Trophoblast cell (in vitro differentiated cells and primary cell): ENCODE measurements at regions not wholly inside any gene's neighbourhood (a gene's known extent, or its start where the extent isn't known, plus 50 kb on each side); places are given as distances from the start of the nearest gene placed in this dataset.

ENCODE experiments used
- DNase-seq, 2 donors: peaks; one replicate each; pipeline ENCODE4 v3.0.0-alpha.2; 2016
- H2AFZ ChIP-seq: 2 replicates; pipeline ENCODE4 v1.6.1; 2013; ENCODE audit warnings: low read length, moderate library complexity, mild to moderate bottlenecking; ENCODE audit not compliant: insufficient read depth, poor library complexity
- H2AK5ac ChIP-seq: 2 replicates; pipeline ENCODE4 v1.6.1; 2013; ENCODE audit warnings: mild to moderate bottlenecking, low read length
- H2BK120ac ChIP-seq: 2 replicates; pipeline ENCODE4 v1.6.1; 2013; ENCODE audit warnings: low read length, mild to moderate bottlenecking, moderate library complexity; ENCODE audit not compliant: insufficient read depth, poor library complexity
- H2BK12ac ChIP-seq: 2 replicates; pipeline ENCODE4 v1.6.1; 2013; ENCODE audit warnings: mild to moderate bottlenecking, low read length, moderate library complexity
- H2BK5ac ChIP-seq: 2 replicates; pipeline ENCODE4 v1.6.1; 2013; ENCODE audit warnings: low read length, low read depth, moderate library complexity, mild to moderate bottlenecking; ENCODE audit not compliant: poor library complexity
- H3K14ac ChIP-seq: 2 replicates; pipeline ENCODE4 v1.6.1; 2013; ENCODE audit warnings: mild to moderate bottlenecking, low read length
- H3K18ac ChIP-seq: 2 replicates; pipeline ENCODE4 v1.6.1; 2013; ENCODE audit warnings: mild to moderate bottlenecking, low read length
- H3K23ac ChIP-seq: 2 replicates; pipeline ENCODE4 v1.6.1; 2013; ENCODE audit warnings: low read length
- H3K27ac ChIP-seq: 2 replicates; pipeline ENCODE4 v1.5.1; 2013; ENCODE audit warnings: low read depth, mild to moderate bottlenecking, inconsistent platforms, low read length, moderate library complexity
- H3K27me3 ChIP-seq: 2 replicates; pipeline ENCODE4 v1.6.1; 2013; ENCODE audit warnings: inconsistent platforms, mild to moderate bottlenecking, low read length, moderate library complexity; ENCODE audit not compliant: insufficient read depth
- H3K36me3 ChIP-seq, 2 experiments: 1 replicate in 1 of 2; 2 replicates in 1 of 2; pipeline ENCODE4 v1.6.1; 2013; ENCODE audit warnings: low read length in 2 of 2, mild to moderate bottlenecking in 2 of 2, moderate library complexity in 1 of 2; ENCODE audit not compliant: insufficient read depth in 2 of 2, control insufficient read depth in 1 of 2
- H3K4ac ChIP-seq: 2 replicates; pipeline ENCODE4 v1.6.1; 2013; ENCODE audit warnings: low read depth, mild to moderate bottlenecking, low read length, moderate library complexity
- H3K4me1 ChIP-seq, 2 experiments: 1 replicate in 1 of 2; 2 replicates in 1 of 2; pipeline ENCODE4 v1.6.1; 2013; ENCODE audit warnings: low read length in 2 of 2, mild to moderate bottlenecking in 2 of 2, moderate library complexity in 1 of 2; ENCODE audit not compliant: insufficient read depth in 2 of 2, control insufficient read depth in 1 of 2
- H3K4me2 ChIP-seq: 2 replicates; pipeline ENCODE4 v1.6.1; 2013; ENCODE audit warnings: inconsistent platforms, mild to moderate bottlenecking, low read length, moderate library complexity
- H3K4me3 ChIP-seq: 2 replicates; pipeline ENCODE4 v1.5.1; 2013; ENCODE audit warnings: mild to moderate bottlenecking, low read depth, low read length, inconsistent platforms
- H3K79me1 ChIP-seq: one replicate; pipeline ENCODE4 v1.6.1; 2013; ENCODE audit warnings: low read length
- H3K79me2 ChIP-seq: 2 replicates; pipeline ENCODE4 v1.6.1; 2013; ENCODE audit warnings: low read length, mild to moderate bottlenecking; ENCODE audit not compliant: control insufficient read depth, insufficient read depth, poor library complexity
- H3K9ac ChIP-seq: 2 replicates; pipeline ENCODE4 v1.6.1; 2013; ENCODE audit warnings: mild to moderate bottlenecking, low read length
- H3K9me3 ChIP-seq: 2 replicates; pipeline ENCODE4 v1.6.1; 2013; ENCODE audit warnings: low read depth, mild to moderate bottlenecking, control low read depth, inconsistent platforms, low read length; ENCODE audit not compliant: insufficient read depth
- H4K12ac ChIP-seq: 2 replicates; pipeline ENCODE4 v1.6.1; 2013; ENCODE audit warnings: low read depth, mild to moderate bottlenecking, low read length, moderate library complexity
- H4K8ac ChIP-seq: 2 replicates; pipeline ENCODE4 v1.6.1; 2013; ENCODE audit warnings: low read depth, mild to moderate bottlenecking, low read length, moderate library complexity
- H4K91ac ChIP-seq: one replicate; pipeline ENCODE4 v1.6.1; 2013; ENCODE audit warnings: low read depth, mild to moderate bottlenecking, low read length, moderate library complexity
- WGBS: extraction: QIAGEN DNeasy Blood & Tissue Kit; methylation state at CpG from one replicate; pipeline ENCODE4 v1.1.7; 2013; ENCODE audit warnings: missing lambda C conversion rate; ENCODE audit not compliant: insufficient read length, insufficient coverage; ENCODE audit errors: extremely low coverage; 5-methylcytosine and 5-hydroxymethylcytosine counted together

- H3K4me1 ChIP-seq, result no peaks in the 10 kb centered on the region
- no peaks in the 10 kb centered on the region for H3K79me1 ChIP-seq
- no peaks in the 10 kb centered on the region for H3K79me2 ChIP-seq
- H3K9me3 ChIP-seq, result no peaks in the 10 kb centered on the region
- no peak for DNase-seq
- no peak overlapping the region for H3K27ac ChIP-seq
- no peak overlapping the region for H3K23ac ChIP-seq
- H3K14ac ChIP-seq, result no peak overlapping the region
- H3K9ac ChIP-seq, result no peak overlapping the region
- H3K4me3 ChIP-seq, result no peak overlapping the region
- H3K27me3 ChIP-seq, result no peaks in the 10 kb centered on the region
- no peak overlapping the region for H2BK5ac ChIP-seq
- H3K36me3 ChIP-seq, result no peaks in the 10 kb centered on the region
- H3K18ac ChIP-seq, result no peak overlapping the region
- no peak overlapping the region for H4K8ac ChIP-seq
- H4K12ac ChIP-seq, result no peak overlapping the region
- no peak overlapping the region for H4K91ac ChIP-seq
- WGBS, result no CpG with 5 or more reads among the region's 5 CpGs
- no peak overlapping the region for H3K4ac ChIP-seq
- no peak overlapping the region for H3K4me2 ChIP-seq
- no peak overlapping the region for H2BK12ac ChIP-seq
- no peak overlapping the region for H2AFZ ChIP-seq
- H2BK120ac ChIP-seq, result no peak overlapping the region
- no peak overlapping the region for H2AK5ac ChIP-seq
These were observed 246.6 kb upstream of the ID4 start for GRCh38 chr6:19590501-19591131.

DNA sequence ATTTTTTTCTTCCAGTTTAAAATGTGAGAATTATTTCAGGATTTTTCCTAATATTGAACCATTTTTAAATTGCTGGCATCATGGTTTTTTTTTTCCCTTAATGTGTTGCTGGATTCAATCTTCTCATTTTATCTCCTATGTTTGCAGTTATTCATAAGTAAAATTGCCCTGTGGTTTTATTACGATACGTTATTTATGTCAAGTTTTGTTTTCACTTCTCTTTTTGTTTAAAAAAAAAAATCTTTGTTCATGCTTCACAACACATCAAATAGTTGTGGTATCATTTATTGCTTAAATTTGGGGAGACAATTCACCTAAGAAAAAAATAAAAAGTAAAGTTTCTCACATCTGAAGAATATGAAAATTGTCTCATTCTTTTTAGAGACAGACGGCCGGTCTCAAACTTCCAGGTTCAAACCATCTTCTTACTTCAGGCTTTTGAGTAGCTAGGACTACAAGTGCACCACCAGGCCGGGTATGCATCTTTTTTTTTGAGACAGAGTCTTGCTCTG, 239.3 kb upstream of the ID4 start:
- DNase-seq, result no peak
- Histone ChIP-seq H3K27me3 (no peaks in the 10 kb centered on the region), H3K23ac (no peak overlapping the region), H3K27ac (no peak overlapping the region), H2BK120ac (no peak overlapping the region), H3K9me3 (no peaks in the 10 kb centered on the region), H2BK12ac (no peak overlapping the region), H3K79me2 (no peaks in the 10 kb centered on the region), H3K36me3 (no peaks in the 10 kb centered on the region), H4K91ac (no peak overlapping the region), H3K4me1 (no peaks in the 10 kb centered on the region), H3K79me1 (no peaks in the 10 kb centered on the region), H3K4me2 (no peak overlapping the region), H3K18ac (no peak overlapping the region), H2BK5ac (no peak overlapping the region), H4K8ac (no peak overlapping the region), H3K9ac (no peak overlapping the region), H3K14ac (no peak overlapping the region), H2AFZ (no peak overlapping the region), H3K4me3 (no peak overlapping the region), H2AK5ac (no peak overlapping the region), H3K4ac (no peak overlapping the region), H4K12ac (no peak overlapping the region)
- WGBS, result no CpG with 5 or more reads among the region's 5 CpGs

- H3K36me3 ChIP-seq, result no peaks in the 10 kb centered on the region
These were observed 237.2 kb upstream of the ID4 start for GRCh38 chr6:19599796-19600464.

GRCh38 chr6:19602434-19603013, 234.6 kb upstream of the ID4 start:
- Histone ChIP-seq H2AFZ (no peak overlapping the region), H2AK5ac (no peak overlapping the region), H3K4me3 (no peak overlapping the region), H3K27ac (no peak overlapping the region), H4K12ac (no peak overlapping the region), H2BK5ac (no peak overlapping the region), H3K79me2 (no peaks in the 10 kb centered on the region), H3K9me3 (no peaks in the 10 kb centered on the region), H2BK120ac (no peak overlapping the region), H3K36me3 (no peaks in the 10 kb centered on the region), H4K8ac (no peak overlapping the region), H3K23ac (no peak overlapping the region), H3K79me1 (no peaks in the 10 kb centered on the region), H2BK12ac (no peak overlapping the region), H3K9ac (no peak overlapping the region), H3K14ac (no peak overlapping the region), H3K4me1 (no peaks in the 10 kb centered on the region), H3K18ac (no peak overlapping the region), H3K4ac (no peak overlapping the region), H3K27me3 (no peaks in the 10 kb centered on the region), H4K91ac (no peak overlapping the region), H3K4me2 (no peak overlapping the region)
- WGBS, result no CpG with 5 or more reads among the region's 2 CpGs
- no peak for DNase-seq

More at GRCh38 chr6:19599796-19600464, 237.2 kb upstream of the ID4 start:
- Histone ChIP-seq H3K27ac (no peak overlapping the region), H2BK5ac (no peak overlapping the region), H3K14ac (no peak overlapping the region), H2AK5ac (no peak overlapping the region), H3K27me3 (no peaks in the 10 kb centered on the region), H3K23ac (no peak overlapping the region), H3K4me3 (no peak overlapping the region), H3K4me2 (no peak overlapping the region), H4K12ac (no peak overlapping the region), H3K9me3 (no peaks in the 10 kb centered on the region), H2AFZ (no peak overlapping the region), H3K18ac (no peak overlapping the region), H3K4me1 (no peaks in the 10 kb centered on the region), H3K4ac (no peak overlapping the region), H3K79me2 (no peaks in the 10 kb centered on the region), H4K91ac (no peak overlapping the region), H2BK120ac (no peak overlapping the region), H3K79me1 (no peaks in the 10 kb centered on the region), H4K8ac (no peak overlapping the region), H3K9ac (no peak overlapping the region), H2BK12ac (no peak overlapping the region)
- WGBS, result no CpG with 5 or more reads among the region's 5 CpGs
- DNase-seq, result peak; percentile 1 to 66
